HCT116 (cell line): ENCODE measurements at regions not wholly inside any gene's neighbourhood (a gene's known extent, or its start where the extent isn't known, plus 50 kb on each side); places are given as distances from the start of the nearest gene placed in this dataset.

Experiments used
- CEBPB ChIP-seq: IDR thresholded peaks from 2 replicates; pipeline ENCODE4 v1.6.1; 2012; ENCODE audit warnings: low read depth
- CTCF ChIP-seq, 3 experiments: fragments of 200-600 bp in 1 of 3; sonication (generic) in 1 of 3; IDR thresholded peaks in 2 of 3; conservative IDR thresholded peaks in 1 of 3; 2 replicates each; pipeline ENCODE4 v1.5.1; 2012 to 2017; ENCODE audit warnings: low read depth in 2 of 3, low read length in 2 of 3, antibody characterized with exemption in 1 of 3, borderline replicate concordance in 1 of 3, control low read depth in 1 of 3, mild to moderate bottlenecking in 1 of 3, mixed read lengths in 1 of 3, mixed run types in 1 of 3, moderate library complexity in 1 of 3; ENCODE audit not compliant: insufficient read depth in 1 of 3
- EZH2 ChIP-seq: fragments of 200-600 bp; sonication (generic); IDR thresholded peaks from 2 replicates; pipeline ENCODE4 v1.6.1; 2017; ENCODE audit warnings: antibody characterized with exemption, mixed run types
- EZH2phosphoT487 ChIP-seq: fragments of 200-600 bp; IDR thresholded peaks from 2 replicates; pipeline ENCODE4 v1.6.1; 2018; ENCODE audit warnings: antibody characterized with exemption, borderline replicate concordance

GRCh38 chr3:81876826-81877225 lies 115.4 kb upstream of the GBE1 start:
- no peak for TF ChIP-seq CTCF (IDR thresholded peaks at IDR 0.05 in 2 of 3, conservative IDR thresholded peaks at IDR 0.05 in 1 of 3; ENCODE audit: borderline replicate concordance in 1 of 3, insufficient read depth in 1 of 3, low read depth in 2 of 3, low read length in 2 of 3)
- no peak for TF ChIP-seq CEBPB
- no peak for TF ChIP-seq EZH2
- TF ChIP-seq EZH2phosphoT487 = no peak
